ENCODE measurements at regions not wholly inside any gene's neighbourhood (a gene's known extent, or its start where the extent isn't known, plus 50 kb on each side); places are given as distances from the start of the nearest gene placed in this dataset.

- no peak for DNase-seq (ENCODE audit: low read depth in 3 of 3, low spot score in 1 of 3)
Measured at GRCh38 chr18:41700416-41700815, 254.6 kb upstream of the PIK3C3 start.

- DNase-seq (ENCODE audit: low read depth in 3 of 3, low spot score in 1 of 3) = no peak
Measured at GRCh38 chr18:41695441-41695840, 259.6 kb upstream of the PIK3C3 start.

GRCh38 chr18:41693008-41693407, 262.0 kb upstream of the PIK3C3 start:
- no peak for DNase-seq (ENCODE audit: low read depth in 3 of 3, low spot score in 1 of 3)

- no peak for DNase-seq (ENCODE audit: low read depth in 3 of 3, low spot score in 1 of 3)
Measured at GRCh38 chr18:41690332-41691127, 264.5 kb upstream of the PIK3C3 start.

- no peak for DNase-seq (ENCODE audit: low read depth in 3 of 3, low spot score in 1 of 3)
Measured at GRCh38 chr18:41687138-41687537, 267.9 kb upstream of the PIK3C3 start.

GRCh38 chr18:41681138-41681880, 273.7 kb upstream of the PIK3C3 start:
- DNase-seq (ENCODE audit: low read depth in 3 of 3, low spot score in 1 of 3) = no peak

GRCh38 chr18:41674506-41674905, 280.5 kb upstream of the PIK3C3 start:
- DNase-seq (ENCODE audit: low read depth in 3 of 3, low spot score in 1 of 3) = no peak

GRCh38 chr18:41666231-41666630, 288.8 kb upstream of the PIK3C3 start:
- DNase-seq (ENCODE audit: low read depth in 3 of 3, low spot score in 1 of 3) = no peak

- DNase-seq (ENCODE audit: low read depth in 3 of 3, low spot score in 1 of 3) = no peak
Measured at GRCh38 chr18:41665210-41665609, 289.8 kb upstream of the PIK3C3 start.

GRCh38 chr18:41660654-41661053, 294.4 kb upstream of the PIK3C3 start:
- no peak for DNase-seq (ENCODE audit: low read depth in 3 of 3, low spot score in 1 of 3)

- no peak for DNase-seq (ENCODE audit: low read depth in 3 of 3, low spot score in 1 of 3)
Measured at GRCh38 chr18:41659438-41660130, 295.4 kb upstream of the PIK3C3 start.

- no peak for DNase-seq (ENCODE audit: low read depth in 3 of 3, low spot score in 1 of 3)
Measured at GRCh38 chr18:41657189-41657588, 297.8 kb upstream of the PIK3C3 start.

GRCh38 chr18:41655074-41655473, 300.0 kb upstream of the PIK3C3 start:
- DNase-seq (ENCODE audit: low read depth in 3 of 3, low spot score in 1 of 3) = no peak

- DNase-seq (ENCODE audit: low read depth in 3 of 3, low spot score in 1 of 3) = no peak
Measured at GRCh38 chr18:41647914-41648313, 307.1 kb upstream of the PIK3C3 start.

- no peak for DNase-seq (ENCODE audit: low read depth in 3 of 3, low spot score in 1 of 3)
Measured at GRCh38 chr18:41646915-41647620, 308.0 kb upstream of the PIK3C3 start.

GRCh38 chr18:41645589-41646360, 309.3 kb upstream of the PIK3C3 start:
- DNase-seq (ENCODE audit: low read depth in 3 of 3, low spot score in 1 of 3) = no peak

- DNase-seq (ENCODE audit: low read depth in 3 of 3, low spot score in 1 of 3) = no peak
Measured at GRCh38 chr18:41644466-41644865, 310.6 kb upstream of the PIK3C3 start.

GRCh38 chr18:41643427-41643826, 311.6 kb upstream of the PIK3C3 start:
- DNase-seq (ENCODE audit: low read depth in 3 of 3, low spot score in 1 of 3) = no peak

GRCh38 chr18:41642756-41643155, 312.3 kb upstream of the PIK3C3 start:
- no peak for DNase-seq (ENCODE audit: low read depth in 3 of 3, low spot score in 1 of 3)

GRCh38 chr18:41639218-41639617, 315.8 kb upstream of the PIK3C3 start:
- DNase-seq (ENCODE audit: low read depth in 3 of 3, low spot score in 1 of 3) = no peak
